ENCODE measurements at regions not wholly inside any gene's neighbourhood (a gene's known extent, or its start where the extent isn't known, plus 50 kb on each side); places are given as distances from the start of the nearest gene placed in this dataset.

- DNase-seq (ENCODE audit: low read depth in 1 of 2, low spot score in 1 of 2): no peak
- H3K27ac ChIP-seq (replicated peaks): no peak overlapping the region
- no peak for TF ChIP-seq REST (IDR thresholded peaks at IDR 0.05; ENCODE audit: insufficient replicate concordance, low read depth)
- TF ChIP-seq POLR2AphosphoS5 (IDR thresholded peaks at IDR 0.05; ENCODE audit: low read depth): no peak
- no peak for TF ChIP-seq SPI1 (IDR thresholded peaks at IDR 0.05; ENCODE audit: borderline replicate concordance, low read depth)
- no peak for TF ChIP-seq GABPA (IDR thresholded peaks at IDR 0.05; ENCODE audit: low read depth)
- TF ChIP-seq CTCF (IDR thresholded peaks at IDR 0.05; ENCODE audit: insufficient read depth, low read length): no peak
- no peaks in the 10 kb centered on the region for H3K27me3 ChIP-seq (ENCODE audit: insufficient read depth, poor library complexity, severe bottlenecking)
- no peak overlapping the region for H3K4me3 ChIP-seq (replicated peaks; ENCODE audit: insufficient read depth, low read length)
Measured at GRCh38 chr14:71271166-71271945, 364.1 kb downstream of the PCNX1 start.

GRCh38 chr14:71273366-71273765 lies 366.1 kb downstream of the PCNX1 start:
- Histone ChIP-seq H3K27me3 (ENCODE audit: insufficient read depth, poor library complexity, severe bottlenecking) (no peaks in the 10 kb centered on the region), H3K27ac (replicated peaks) (no peak overlapping the region), H3K4me3 (replicated peaks; ENCODE audit: insufficient read depth, low read length) (no peak overlapping the region)
- no peak for DNase-seq (ENCODE audit: low read depth in 1 of 2, low spot score in 1 of 2)
- TF ChIP-seq REST (IDR thresholded peaks at IDR 0.05; ENCODE audit: insufficient replicate concordance, low read depth): no peak
- no peak for TF ChIP-seq CTCF (IDR thresholded peaks at IDR 0.05; ENCODE audit: insufficient read depth, low read length)
- TF ChIP-seq GABPA (IDR thresholded peaks at IDR 0.05; ENCODE audit: low read depth): no peak
- TF ChIP-seq SPI1 (IDR thresholded peaks at IDR 0.05; ENCODE audit: borderline replicate concordance, low read depth): no peak
- TF ChIP-seq POLR2AphosphoS5 (IDR thresholded peaks at IDR 0.05; ENCODE audit: low read depth): no peak

- TF ChIP-seq GABPA (IDR thresholded peaks at IDR 0.05; ENCODE audit: low read depth): no peak
- no peak for TF ChIP-seq CTCF (IDR thresholded peaks at IDR 0.05; ENCODE audit: insufficient read depth, low read length)
- TF ChIP-seq POLR2AphosphoS5 (IDR thresholded peaks at IDR 0.05; ENCODE audit: low read depth): no peak
- TF ChIP-seq SPI1 (IDR thresholded peaks at IDR 0.05; ENCODE audit: borderline replicate concordance, low read depth): no peak
- TF ChIP-seq REST (IDR thresholded peaks at IDR 0.05; ENCODE audit: insufficient replicate concordance, low read depth): no peak
- Histone ChIP-seq H3K27me3 (ENCODE audit: insufficient read depth, poor library complexity, severe bottlenecking) (no peaks in the 10 kb centered on the region), H3K27ac (replicated peaks) (no peak overlapping the region), H3K4me3 (replicated peaks; ENCODE audit: insufficient read depth, low read length) (no peak overlapping the region)
- no peak for DNase-seq (ENCODE audit: low read depth in 1 of 2, low spot score in 1 of 2)
Measured at GRCh38 chr14:71284048-71284447, 376.8 kb downstream of the PCNX1 start.
